Epithelial cell of esophagus (primary cell): ENCODE measurements at regions not wholly inside any gene's neighbourhood (a gene's known extent, or its start where the extent isn't known, plus 50 kb on each side); places are given as distances from the start of the nearest gene placed in this dataset.

Experiments used
- DNase-seq: peaks from one replicate; pipeline ENCODE4 v3.0.0; 2010; ENCODE audit warnings: low read depth
- H3K4me3 ChIP-seq: 2 replicates; pipeline ENCODE4 v1.5.1; 2011; ENCODE audit warnings: mild to moderate bottlenecking, low read length, control low read depth
- CTCF ChIP-seq: IDR thresholded peaks from 2 replicates; pipeline ENCODE4 v1.5.1; 2011; ENCODE audit warnings: low read depth, mild to moderate bottlenecking, low read length, control low read depth, inconsistent platforms; ENCODE audit not compliant: insufficient read depth; ENCODE audit errors: missing control alignments

- no peak for TF ChIP-seq CTCF
- DNase-seq: no peak
- no peak overlapping the region for H3K4me3 ChIP-seq
Observed at GRCh38 chr2:595831-596592, 81.2 kb downstream of the TMEM18 start.

DNA sequence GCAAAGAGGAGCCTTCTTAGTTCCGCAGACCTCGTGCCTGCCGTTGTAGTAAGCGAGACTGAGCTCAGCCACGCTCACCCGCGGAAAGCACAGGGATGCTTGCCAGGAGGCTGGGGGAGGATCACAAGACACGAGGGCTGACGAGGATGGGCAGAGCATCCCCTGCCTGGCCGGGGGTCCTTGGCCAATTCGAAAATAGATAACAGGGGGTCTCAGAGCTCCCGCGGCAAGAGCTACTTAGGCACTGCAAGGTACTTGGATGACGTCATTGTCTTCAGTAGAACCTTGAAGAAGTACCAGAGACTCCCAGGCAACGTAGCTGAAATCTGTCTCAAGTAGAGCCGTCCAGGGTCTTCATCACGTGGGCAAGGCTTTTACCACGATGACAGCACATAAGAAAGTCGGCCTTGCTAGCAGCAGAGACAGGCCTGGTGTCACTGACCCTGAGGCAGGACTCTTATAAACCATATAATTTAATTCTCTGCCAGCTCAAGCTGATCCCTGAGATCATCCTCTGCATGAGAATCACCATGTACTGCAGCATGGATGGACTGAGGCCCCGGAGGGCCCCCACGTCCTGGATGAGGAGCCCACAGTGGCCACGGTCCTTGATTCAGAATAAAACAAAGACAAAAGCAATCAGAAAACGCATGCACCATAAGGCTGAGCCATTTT, 81.9 kb downstream of the TMEM18 start:
- no peak for TF ChIP-seq CTCF
- H3K4me3 ChIP-seq: no peak overlapping the region
- DNase-seq: no peak

GRCh38 chr2:594297-594949, 82.8 kb downstream of the TMEM18 start:
- no peak for DNase-seq
- no peak overlapping the region for H3K4me3 ChIP-seq
- no peak for TF ChIP-seq CTCF

GRCh38 chr2:593356-594026, 83.7 kb downstream of the TMEM18 start:
- no peak for DNase-seq
- TF ChIP-seq CTCF: no peak
- no peak overlapping the region for H3K4me3 ChIP-seq

DNA sequence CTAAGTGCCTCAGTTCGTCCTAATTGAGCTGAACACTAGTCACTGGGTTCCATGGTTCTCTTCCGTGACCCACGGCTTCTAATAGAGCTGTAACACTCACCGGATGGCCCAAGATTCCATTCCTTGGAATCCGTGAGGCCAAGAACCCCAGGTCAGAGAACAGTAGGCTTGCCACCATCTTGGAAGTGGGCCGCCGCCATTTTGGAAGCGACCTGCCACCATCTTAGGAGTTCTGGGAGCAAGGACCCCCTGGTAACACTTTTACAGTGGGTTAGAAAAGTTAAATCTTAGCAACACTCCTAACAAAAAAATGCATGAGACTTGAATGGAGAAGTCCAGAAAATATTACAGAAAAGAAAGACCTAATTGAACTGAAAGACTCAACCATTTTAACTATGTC, 84.5 kb downstream of the TMEM18 start:
- TF ChIP-seq CTCF: no peak
- no peak for DNase-seq
- H3K4me3 ChIP-seq: no peak overlapping the region

DNA sequence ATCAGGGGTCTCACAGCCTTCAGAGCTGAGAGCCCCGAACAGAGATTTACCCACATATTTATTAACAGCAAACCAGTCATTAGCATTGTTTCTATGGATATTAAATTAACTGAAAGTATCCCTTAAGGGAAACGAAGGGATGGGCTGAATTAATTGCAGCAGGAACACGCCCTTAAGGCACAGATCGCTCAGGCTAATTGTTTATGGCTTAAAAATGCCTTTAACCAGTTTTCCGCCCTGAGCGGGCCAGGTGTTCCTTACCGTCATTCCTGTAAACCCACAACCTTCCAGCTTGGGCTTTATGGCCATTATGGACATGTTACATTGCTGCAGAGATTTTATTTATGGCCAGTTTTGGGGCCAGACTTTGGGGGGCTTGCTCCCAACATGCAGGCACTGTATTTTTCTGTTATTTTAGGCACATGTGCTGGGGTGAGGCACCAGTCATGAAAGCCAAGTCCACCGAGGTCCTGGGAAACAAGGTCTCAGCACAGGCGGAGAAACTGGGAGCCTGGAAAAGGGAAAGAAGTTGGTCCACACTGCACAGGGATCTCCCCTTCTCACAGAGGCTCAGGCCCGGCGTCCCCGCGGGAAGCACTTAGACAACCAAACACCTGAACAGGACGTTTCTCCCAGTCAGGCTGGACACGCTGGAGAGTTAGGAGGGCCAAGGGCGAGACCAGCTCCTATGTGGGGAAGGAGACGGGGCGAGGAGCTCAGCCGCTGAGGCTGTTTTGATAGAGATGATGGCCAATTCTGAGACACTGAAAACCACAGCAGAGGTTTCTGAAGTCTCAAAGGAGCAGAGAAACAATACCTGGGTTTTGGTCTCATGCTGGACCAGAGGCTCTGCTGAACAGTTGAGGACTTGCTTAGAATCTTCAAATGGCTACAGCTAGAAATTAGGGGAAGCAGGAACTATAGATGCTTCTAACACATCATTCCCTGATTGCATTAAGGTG, 86.7 kb downstream of the TMEM18 start:
- H3K4me3 ChIP-seq: no peak overlapping the region
- TF ChIP-seq CTCF: no peak
- DNase-seq: no peak
